ENCODE measurements at regions not wholly inside any gene's neighbourhood (a gene's known extent, or its start where the extent isn't known, plus 50 kb on each side); places are given as distances from the start of the nearest gene placed in this dataset.

DNA sequence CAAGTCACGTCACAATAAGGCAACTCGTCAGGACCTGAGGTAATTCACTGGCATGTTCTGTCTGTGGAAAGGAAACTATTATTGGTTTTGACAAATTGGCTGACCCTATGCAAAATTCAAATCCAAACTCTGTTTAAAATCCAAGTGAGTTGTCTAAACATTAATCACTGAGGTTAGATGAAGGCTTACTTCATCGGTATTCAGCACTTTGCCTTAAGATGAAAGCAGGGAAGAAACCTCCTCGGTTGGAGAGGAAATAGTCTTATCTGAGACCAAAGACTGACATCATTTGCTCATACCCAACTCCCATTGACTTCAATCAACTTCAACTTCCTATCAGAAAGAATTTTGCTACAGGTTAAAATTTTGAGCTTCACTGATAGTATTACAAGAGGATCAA is 355.1 kb upstream of the MBL2 start:
- Histone ChIP-seq H3K27ac (no peak overlapping the region), H3K36me3 (no peaks in the 10 kb centered on the region), H3K9me3 (ENCODE audit: severe bottlenecking) (no peaks in the 10 kb centered on the region), H3K4me3 (ENCODE audit: low read depth, low read length) (no peak overlapping the region), H3K27me3 (ENCODE audit: insufficient read depth, low read depth, severe bottlenecking) (no peaks in the 10 kb centered on the region)
- DNase-seq, result no peak
- TF ChIP-seq, protein P1, sequence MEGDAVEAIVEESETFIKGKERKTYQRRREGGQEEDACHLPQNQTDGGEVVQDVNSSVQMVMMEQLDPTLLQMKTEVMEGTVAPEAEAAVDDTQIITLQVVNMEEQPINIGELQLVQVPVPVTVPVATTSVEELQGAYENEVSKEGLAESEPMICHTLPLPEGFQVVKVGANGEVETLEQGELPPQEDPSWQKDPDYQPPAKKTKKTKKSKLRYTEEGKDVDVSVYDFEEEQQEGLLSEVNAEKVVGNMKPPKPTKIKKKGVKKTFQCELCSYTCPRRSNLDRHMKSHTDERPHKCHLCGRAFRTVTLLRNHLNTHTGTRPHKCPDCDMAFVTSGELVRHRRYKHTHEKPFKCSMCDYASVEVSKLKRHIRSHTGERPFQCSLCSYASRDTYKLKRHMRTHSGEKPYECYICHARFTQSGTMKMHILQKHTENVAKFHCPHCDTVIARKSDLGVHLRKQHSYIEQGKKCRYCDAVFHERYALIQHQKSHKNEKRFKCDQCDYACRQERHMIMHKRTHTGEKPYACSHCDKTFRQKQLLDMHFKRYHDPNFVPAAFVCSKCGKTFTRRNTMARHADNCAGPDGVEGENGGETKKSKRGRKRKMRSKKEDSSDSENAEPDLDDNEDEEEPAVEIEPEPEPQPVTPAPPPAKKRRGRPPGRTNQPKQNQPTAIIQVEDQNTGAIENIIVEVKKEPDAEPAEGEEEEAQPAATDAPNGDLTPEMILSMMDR (IDR thresholded peaks at IDR 0.05; ENCODE audit: low read depth, low read length), result no peak

DNA sequence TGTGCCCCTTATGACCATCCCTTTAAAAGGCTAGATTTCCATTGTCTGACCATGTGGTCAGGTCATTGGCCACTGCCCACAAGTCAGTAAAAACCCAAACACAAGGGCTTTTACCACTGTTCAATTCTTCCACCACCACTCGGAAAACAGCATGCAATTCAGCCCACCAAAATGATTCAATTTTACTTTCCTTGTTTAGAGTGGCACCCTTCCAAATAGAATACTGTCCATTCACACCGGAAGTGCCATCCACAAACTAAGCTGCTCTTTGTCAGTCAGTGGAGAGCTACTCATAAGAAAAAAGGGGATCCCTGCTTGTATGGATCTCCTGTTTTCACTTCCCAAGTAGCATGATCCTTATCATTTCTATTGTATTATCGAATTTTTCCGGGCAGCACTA is 350.7 kb upstream of the MBL2 start:
- Histone ChIP-seq H3K9me3 (ENCODE audit: severe bottlenecking) (no peaks in the 10 kb centered on the region), H3K4me3 (ENCODE audit: low read depth, low read length) (no peak overlapping the region), H3K27me3 (ENCODE audit: insufficient read depth, low read depth, severe bottlenecking) (no peaks in the 10 kb centered on the region), H3K27ac (no peak overlapping the region), H3K36me3 (no peaks in the 10 kb centered on the region)
- TF ChIP-seq, protein P1 (IDR thresholded peaks at IDR 0.05; ENCODE audit: low read depth, low read length), result no peak
- no peak for DNase-seq

DNA sequence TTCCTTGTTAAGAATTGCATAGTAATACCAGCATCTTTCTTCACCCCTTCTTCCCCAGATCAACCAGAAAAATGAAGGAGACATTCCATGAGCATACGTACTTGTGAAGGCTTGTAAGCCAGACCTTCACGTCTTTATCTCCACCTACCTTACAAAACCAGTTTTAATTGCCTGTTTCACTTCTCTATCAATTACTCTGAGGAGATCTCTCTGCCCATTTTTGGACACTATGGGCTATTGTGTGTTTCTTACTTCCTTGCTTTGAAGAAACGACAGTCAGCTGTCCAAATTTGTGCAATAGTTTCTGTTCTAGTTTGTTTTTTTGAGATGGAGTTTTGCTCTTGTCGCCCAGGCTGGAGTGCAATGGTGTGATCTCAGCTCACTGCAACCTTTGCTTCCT is 349.7 kb upstream of the MBL2 start:
- no peaks in the 10 kb centered on the region for H3K9me3 ChIP-seq (ENCODE audit: severe bottlenecking)
- H3K27ac ChIP-seq, result no peak overlapping the region
- TF ChIP-seq, protein P1 (IDR thresholded peaks at IDR 0.05; ENCODE audit: low read depth, low read length), result no peak
- DNase-seq, result no peak
- no peaks in the 10 kb centered on the region for H3K27me3 ChIP-seq (ENCODE audit: insufficient read depth, low read depth, severe bottlenecking)
- H3K36me3 ChIP-seq, result no peaks in the 10 kb centered on the region
- no peak overlapping the region for H3K4me3 ChIP-seq (ENCODE audit: low read depth, low read length)

DNA sequence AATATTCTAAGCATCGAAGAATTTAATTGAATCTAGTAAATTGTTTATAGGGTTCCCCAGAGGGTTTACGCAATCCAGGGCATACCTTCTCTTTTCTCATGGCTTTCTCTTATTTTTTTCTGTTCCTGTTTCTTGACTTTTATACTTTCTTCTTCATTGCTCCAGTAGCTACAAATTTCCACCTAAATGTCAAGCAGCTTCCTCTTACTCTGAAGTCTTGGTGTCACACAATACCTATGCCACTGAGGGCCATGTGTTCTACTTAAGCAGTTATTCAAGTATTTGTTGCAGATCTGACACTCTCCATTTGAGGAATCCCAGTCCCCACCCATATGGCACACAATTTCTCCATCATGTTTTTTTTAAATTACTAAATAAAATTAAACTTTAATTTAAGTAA is 343.1 kb upstream of the MBL2 start:
- H3K27me3 ChIP-seq (ENCODE audit: insufficient read depth, low read depth, severe bottlenecking), result no peaks in the 10 kb centered on the region
- no peak for DNase-seq

DNA sequence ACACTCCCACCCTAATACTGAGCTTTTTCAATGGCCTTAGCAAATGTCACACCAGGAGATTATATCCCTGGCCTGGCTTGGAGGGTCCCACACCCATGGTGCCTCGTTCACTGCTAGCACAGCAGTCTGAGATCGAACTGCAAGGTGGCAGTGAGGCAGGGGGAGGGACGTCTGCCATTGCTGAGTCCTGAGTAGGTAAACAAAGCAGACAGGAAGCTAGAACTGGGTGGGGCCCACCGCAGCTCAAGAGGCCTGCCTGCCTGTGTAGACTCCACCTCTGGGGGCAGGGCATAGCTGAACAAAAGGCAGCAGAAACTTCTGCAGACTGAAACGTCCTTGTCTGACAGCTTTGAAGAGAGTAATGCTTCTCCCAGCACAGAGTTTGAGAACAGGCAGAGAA is 338.9 kb upstream of the MBL2 start:
- TF ChIP-seq, protein P1 (IDR thresholded peaks at IDR 0.05; ENCODE audit: low read depth, low read length), result no peak
- Histone ChIP-seq H3K27ac (no peak overlapping the region), H3K27me3 (ENCODE audit: insufficient read depth, low read depth, severe bottlenecking) (no peaks in the 10 kb centered on the region), H3K9me3 (ENCODE audit: severe bottlenecking) (no peaks in the 10 kb centered on the region), H3K4me3 (ENCODE audit: low read depth, low read length) (no peak overlapping the region), H3K36me3 (no peaks in the 10 kb centered on the region)
- DNase-seq, result no peak

More for the DNA sequence above, 343.1 kb upstream of the MBL2 start:
- Histone ChIP-seq H3K36me3 (no peaks in the 10 kb centered on the region), H3K9me3 (ENCODE audit: severe bottlenecking) (no peaks in the 10 kb centered on the region), H3K27ac (no peak overlapping the region), H3K4me3 (ENCODE audit: low read depth, low read length) (no peak overlapping the region)
- TF ChIP-seq, protein P1 (IDR thresholded peaks at IDR 0.05; ENCODE audit: low read depth, low read length), result no peak

DNA sequence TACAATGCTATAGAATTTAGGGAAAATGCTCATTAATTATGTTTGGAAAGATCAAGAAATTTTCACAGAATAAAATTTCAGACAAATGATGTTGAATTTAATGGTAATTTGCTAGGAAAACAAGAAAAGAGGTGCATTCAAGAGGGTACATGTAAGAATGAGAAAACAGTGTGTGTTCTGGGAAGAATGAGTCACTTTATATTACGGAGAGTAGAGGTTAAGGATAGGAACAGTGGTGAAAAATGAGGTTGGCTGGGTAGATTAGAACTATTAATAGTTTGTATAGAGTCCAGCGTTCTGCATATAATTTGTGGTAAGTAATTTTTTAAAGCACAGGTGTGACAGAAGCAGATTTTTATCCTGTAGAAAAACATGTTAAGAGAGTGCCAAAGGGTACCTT is 336.7 kb upstream of the MBL2 start:
- no peak for DNase-seq
- H3K9me3 ChIP-seq (ENCODE audit: severe bottlenecking), result no peaks in the 10 kb centered on the region
- no peak overlapping the region for H3K4me3 ChIP-seq (ENCODE audit: low read depth, low read length)
- H3K27ac ChIP-seq, result no peak overlapping the region
- no peaks in the 10 kb centered on the region for H3K36me3 ChIP-seq
- H3K27me3 ChIP-seq (ENCODE audit: insufficient read depth, low read depth, severe bottlenecking), result no peaks in the 10 kb centered on the region
- TF ChIP-seq, protein P1 (IDR thresholded peaks at IDR 0.05; ENCODE audit: low read depth, low read length), result no peak

Measured in WERI-Rb-1 (cell line).